NCI-H748 (cell line): ENCODE measurements at regions not wholly inside any gene's neighbourhood (a gene's known extent, or its start where the extent isn't known, plus 50 kb on each side); places are given as distances from the start of the nearest gene placed in this dataset.

ENCODE experiments used
- DNase-seq: peaks from one replicate; lab custom pipeline; 2025; ENCODE audit not compliant: unreplicated experiment; lab: John Stamatoyannopoulos, UW

DNA sequence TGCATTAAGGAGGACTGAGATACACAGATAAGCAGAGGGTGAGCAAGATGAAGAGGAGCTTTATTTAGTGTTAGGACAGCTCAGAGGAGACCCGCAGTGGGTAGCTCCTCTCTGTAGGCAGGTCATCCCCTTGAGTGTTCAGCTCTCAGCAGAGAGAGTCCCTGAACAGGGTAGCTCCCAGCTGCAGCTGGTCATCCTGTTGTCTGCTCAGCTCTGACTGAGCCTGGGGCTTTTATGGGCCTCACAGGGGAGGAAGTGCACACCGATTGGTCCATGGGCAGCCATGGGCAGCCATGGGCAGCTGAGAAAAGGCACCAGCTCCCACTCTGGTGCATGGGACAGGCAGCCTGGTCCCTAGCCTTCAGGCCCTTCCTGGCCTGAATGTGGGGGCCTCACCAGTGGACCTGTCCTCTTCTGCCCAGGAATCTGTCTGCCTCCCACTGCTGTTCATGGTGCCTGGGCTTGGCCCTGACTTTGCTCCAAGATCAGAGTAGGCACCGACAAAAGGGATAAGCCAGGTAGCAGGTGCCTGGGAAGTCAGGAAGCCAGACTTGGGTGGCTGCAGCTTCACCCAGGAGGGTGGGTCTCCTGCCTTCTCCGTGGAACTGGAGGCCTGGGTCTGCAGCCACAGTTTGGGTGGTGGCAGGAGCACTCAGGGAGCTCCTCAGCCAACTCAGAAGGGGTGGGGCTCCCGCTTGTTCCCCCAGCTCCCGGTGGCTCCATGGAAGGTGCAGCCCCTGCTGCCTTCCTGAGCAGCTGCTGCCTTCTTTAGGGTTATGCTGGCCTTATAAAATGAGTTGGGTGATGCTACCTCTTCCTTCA lies 54.7 kb downstream of the MYEOV start:
- no peak for DNase-seq

DNA sequence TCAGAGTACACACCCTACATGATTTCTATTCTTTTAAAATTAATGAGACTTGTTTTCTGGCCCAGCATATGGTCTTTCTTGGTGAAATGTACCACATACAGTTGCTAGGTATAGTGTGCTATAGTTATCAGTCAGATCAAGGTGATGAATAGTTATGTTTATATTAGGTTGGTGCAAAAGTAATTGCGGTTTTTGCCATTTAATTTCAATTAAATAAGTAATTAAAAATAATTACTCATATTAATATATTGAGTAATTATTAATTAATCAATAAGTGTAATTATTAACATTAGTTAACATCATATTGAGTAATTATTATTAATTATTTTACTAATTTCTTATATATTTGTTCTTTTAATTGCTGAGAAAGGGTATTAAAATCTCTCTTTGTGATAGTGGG lies 56.1 kb downstream of the MYEOV start:
- DNase-seq, result no peak

- DNase-seq, result no peak
Observed at GRCh38 chr11:69350596-69350995, 56.6 kb downstream of the MYEOV start.

DNA sequence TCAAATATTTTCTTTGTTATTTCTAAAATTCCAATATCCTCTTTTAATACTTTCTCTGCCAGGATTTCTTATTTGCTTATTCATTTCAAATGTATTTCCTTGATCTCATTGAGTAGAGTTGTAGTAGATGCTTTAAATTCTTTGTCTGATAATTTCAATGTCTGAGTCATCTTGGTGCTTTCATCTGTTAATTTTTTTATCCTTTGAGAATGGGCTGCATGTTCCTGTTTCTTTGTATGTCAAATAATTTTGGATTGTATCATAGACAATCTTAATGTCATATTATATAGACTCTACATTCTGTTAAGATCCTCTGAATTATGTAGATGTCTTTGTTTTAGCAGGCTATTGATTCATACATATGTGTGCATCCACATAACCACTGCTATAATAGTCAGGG lies 57.5 kb downstream of the MYEOV start:
- DNase-seq, result no peak

GRCh38 chr11:69352166-69352565 lies 58.2 kb downstream of the MYEOV start:
- no peak for DNase-seq

DNA sequence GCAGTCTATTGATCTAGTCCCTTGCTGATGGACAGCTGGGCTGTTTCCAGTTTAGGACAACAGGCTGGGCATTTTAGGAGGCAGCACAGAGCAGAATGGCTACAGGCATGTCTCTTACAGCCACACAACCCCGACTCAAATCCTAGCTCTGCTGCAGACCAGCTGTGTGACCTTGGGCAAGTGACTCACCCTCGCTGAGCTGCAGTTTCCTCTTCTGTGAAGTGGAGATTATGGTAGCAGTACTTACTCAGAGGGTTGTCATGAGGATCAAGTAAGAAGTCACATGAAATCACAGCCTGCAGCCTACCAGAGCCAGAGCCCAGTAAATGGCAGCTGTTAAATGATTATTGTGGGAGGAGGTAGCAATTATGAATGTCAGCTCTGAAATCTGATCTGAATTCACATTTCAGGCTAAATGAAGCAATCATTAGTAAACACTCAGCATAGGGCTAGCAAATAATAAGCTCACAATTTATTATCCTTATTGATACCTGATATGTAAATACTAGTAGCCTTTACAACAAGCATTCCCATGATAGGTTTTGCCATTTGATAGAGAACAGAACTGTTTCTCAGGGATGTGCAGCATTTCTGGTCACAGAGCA lies 58.9 kb downstream of the MYEOV start:
- peak; percentile 91 for DNase-seq

DNA sequence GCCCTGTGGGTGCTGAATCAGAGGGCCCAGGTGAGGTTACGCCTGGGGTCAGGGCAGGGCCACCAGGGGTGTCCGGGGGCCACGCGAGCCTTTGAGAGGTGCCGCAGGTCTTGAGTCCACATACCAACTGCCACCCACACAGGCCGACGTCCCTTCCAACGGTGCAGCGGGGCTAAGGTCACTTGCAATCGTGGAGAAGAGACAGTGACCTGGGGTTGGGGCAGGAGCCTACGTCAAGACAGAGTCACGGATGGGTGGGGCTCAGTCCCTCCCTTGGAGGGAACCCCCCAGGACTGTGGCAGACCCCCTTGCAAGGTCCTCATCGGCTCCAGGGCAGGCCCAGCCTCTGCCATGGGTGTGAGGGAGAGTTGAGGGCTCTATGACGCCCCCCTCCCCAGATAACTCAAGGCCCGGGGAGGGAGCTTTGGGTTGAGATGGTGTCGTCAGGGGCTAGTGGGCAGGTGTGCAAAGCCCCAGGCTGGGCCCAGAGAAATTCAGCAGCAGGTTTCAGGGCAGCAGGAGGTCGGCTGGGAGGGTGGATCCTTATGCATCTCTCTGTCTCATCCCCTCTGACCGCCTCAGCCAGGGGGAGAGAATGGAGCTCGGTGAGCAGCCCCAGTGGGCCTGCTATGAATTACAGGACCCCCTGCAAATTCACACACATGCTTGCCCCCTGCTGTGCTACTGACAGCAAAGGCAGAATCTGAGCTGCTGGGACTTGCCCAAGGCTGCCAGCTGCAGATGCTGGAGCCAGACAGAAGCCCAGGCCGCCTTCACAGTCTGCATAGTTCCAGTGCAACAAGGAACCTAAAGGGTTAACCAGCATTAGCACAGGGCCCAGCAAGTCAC lies 60.0 kb downstream of the MYEOV start:
- DNase-seq, result peak; percentile 22

DNA sequence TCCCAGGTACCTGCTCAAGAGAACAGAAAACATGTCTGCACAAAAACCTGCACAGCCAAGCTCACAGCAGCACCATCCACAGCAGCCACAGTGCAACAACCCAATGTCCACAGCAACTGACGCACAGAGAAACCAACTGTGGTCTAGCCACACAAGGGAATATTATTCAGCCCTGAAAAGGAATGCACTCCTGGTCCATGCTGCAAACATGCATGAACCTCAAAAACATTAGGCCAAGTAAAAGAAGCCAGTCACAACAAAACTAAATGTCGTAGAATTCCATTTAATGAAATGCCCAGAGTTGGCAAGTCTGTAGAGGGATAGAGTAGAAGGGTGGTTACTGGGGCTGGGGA lies 60.6 kb downstream of the MYEOV start:
- DNase-seq, result no peak

- DNase-seq, result no peak
Observed at GRCh38 chr11:69355346-69355940, 61.5 kb downstream of the MYEOV start.

GRCh38 chr11:69355959-69356702 lies 62.2 kb downstream of the MYEOV start:
- DNase-seq, result no peak

GRCh38 chr11:69356703-69357457 lies 62.9 kb downstream of the MYEOV start:
- no peak for DNase-seq

GRCh38 chr11:69357458-69358397 lies 63.8 kb downstream of the MYEOV start:
- no peak for DNase-seq

DNA sequence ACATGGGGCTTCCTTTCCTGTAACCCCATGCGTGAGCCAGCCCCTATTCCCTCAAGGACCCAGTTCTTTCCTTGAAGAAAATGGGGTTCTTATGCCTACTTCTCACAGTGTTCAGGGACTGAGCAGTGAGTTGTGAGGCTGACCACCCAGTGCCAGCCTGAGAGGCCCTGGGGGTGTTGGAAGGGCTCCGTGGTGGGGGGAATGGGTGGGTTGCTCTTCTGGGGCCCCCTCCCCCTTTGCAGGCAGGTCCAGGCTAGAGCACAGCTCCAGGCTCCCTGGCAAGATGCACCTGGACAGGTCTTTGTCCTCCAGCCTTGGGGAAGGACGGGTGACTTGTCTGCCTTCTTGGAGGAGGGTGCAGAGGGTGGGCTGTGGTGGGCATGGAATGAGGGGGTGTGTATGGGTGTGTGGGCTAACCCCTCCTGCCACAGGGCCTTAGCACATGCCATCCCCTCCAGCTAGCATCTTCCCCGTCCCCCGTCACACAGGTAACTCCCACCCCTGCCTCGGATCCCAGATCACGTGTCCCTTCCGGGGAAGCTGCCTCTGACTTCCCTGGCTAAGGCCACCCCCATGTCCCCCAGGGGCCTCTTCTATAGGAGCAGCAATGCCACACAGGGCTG lies 64.6 kb downstream of the MYEOV start:
- DNase-seq, result no peak

- DNase-seq, result no peak
Observed at GRCh38 chr11:69359735-69360480, 66.0 kb downstream of the MYEOV start.

- DNase-seq, result no peak
Observed at GRCh38 chr11:69360606-69361005, 66.7 kb downstream of the MYEOV start.

GRCh38 chr11:69361048-69361447 lies 67.1 kb downstream of the MYEOV start:
- no peak for DNase-seq

DNA sequence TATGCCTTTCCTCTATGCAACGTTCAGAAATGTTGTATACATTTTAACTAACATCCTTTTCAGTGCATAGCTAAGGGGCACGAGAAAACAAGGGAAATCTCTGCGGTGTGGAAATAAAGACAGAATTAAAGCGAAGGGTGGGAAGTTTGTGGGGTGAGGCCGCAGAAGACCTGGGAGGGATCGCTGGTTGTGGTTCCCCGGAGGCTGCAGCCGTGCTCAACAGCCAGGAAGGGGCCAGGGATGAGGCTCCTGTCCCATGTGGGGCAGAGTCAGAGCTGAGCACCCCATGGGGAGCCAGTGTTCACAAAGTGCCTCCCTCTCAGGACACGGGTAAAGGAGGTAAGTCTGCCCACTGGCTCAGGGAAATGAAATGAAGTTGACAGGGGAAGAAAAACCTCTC lies 67.5 kb downstream of the MYEOV start:
- DNase-seq, result no peak

DNA sequence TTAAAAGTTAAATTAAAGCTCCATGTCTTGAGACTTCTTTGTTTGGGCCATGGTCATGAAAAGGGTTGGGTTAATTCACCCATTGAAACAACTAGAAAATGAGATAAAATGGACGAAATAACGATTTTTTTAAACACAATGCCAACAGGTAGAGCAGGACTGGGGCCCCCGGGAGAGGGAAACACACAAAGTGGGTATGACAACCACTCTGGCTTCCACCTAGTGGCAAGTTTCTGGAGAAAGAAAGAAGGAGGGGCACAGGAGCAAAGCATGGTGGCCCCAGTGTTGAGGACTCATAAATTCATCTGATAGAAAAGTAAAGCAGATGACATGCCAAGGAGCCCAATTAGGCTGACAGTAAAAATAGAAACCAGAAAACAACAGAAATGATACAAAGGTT lies 68.4 kb downstream of the MYEOV start:
- DNase-seq, result no peak
